ENCODE measurements at regions not wholly inside any gene's neighbourhood (a gene's known extent, or its start where the extent isn't known, plus 50 kb on each side); places are given as distances from the start of the nearest gene placed in this dataset.

DNA sequence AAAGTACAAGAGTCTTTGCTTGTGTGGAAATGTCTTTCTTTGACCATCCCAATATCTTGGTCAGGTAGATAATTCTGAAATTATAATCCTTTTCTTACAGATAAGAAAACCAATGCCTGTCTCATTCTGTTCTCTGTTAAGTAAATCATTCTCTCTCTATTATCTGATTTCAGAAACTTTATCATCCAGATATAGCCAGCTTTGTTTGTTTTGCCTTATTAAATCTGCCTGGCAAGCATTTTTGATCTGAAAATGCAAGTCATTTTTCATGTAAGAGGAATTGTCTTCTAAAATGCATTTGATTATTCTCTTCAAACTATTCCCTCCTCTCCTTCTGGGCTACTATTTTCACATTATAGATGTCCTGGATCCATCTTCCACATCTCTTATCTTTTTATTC is 625.5 kb downstream of the CCDC171 start:
- H3K9me3 Mint-ChIP-seq: no peaks in the 10 kb centered on the region
- H3K36me3 Mint-ChIP-seq (ENCODE audit: low read depth): no peaks in the 10 kb centered on the region
- TF ChIP-seq, protein P1, sequence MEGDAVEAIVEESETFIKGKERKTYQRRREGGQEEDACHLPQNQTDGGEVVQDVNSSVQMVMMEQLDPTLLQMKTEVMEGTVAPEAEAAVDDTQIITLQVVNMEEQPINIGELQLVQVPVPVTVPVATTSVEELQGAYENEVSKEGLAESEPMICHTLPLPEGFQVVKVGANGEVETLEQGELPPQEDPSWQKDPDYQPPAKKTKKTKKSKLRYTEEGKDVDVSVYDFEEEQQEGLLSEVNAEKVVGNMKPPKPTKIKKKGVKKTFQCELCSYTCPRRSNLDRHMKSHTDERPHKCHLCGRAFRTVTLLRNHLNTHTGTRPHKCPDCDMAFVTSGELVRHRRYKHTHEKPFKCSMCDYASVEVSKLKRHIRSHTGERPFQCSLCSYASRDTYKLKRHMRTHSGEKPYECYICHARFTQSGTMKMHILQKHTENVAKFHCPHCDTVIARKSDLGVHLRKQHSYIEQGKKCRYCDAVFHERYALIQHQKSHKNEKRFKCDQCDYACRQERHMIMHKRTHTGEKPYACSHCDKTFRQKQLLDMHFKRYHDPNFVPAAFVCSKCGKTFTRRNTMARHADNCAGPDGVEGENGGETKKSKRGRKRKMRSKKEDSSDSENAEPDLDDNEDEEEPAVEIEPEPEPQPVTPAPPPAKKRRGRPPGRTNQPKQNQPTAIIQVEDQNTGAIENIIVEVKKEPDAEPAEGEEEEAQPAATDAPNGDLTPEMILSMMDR (conservative IDR thresholded peaks at IDR 0.05): no peak
- H3K27me3 Mint-ChIP-seq (ENCODE audit: low read depth): no peaks in the 10 kb centered on the region
- peaks cover 10% of the 10 kb centered on the region for H3K4me1 Mint-ChIP-seq
- DNase-seq (ENCODE audit: low read depth, low spot score): no peak
- H3K27ac Mint-ChIP-seq (ENCODE audit: unreplicated experiment): no peak overlapping the region
- no peak overlapping the region for H3K4me3 Mint-ChIP-seq

DNA sequence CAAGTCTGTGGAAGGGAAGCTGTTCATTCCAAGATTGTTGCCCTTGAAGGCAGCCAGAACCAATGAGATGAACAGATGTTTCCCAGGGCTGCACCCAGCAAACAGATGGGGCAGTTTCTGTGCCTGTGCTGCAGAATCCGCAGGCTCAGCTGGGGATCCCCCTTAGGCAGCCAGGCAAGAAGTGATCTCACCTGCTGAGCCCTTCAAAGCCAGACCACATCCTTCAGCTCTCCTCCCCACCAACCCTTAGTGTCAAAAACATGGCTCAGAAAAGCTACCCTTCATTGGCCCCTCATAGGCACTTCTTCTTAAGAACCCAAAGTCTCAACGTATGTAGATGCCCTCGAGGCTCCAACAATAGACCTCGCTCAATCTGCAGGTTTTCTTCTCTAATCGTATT is 626.7 kb downstream of the CCDC171 start:
- no peaks in the 10 kb centered on the region for H3K27me3 Mint-ChIP-seq (ENCODE audit: low read depth)
- H3K4me3 Mint-ChIP-seq: no peak overlapping the region
- H3K36me3 Mint-ChIP-seq (ENCODE audit: low read depth): no peaks in the 10 kb centered on the region
- TF ChIP-seq, protein P1 (conservative IDR thresholded peaks at IDR 0.05): no peak
- H3K27ac Mint-ChIP-seq (ENCODE audit: unreplicated experiment): peak overlapping the region; percentile 66
- DNase-seq (ENCODE audit: low read depth, low spot score): no peak
- peaks cover 10% of the 10 kb centered on the region for H3K4me1 Mint-ChIP-seq
- no peaks in the 10 kb centered on the region for H3K9me3 Mint-ChIP-seq

GRCh38 chr9:16180091-16180490 is 627.2 kb downstream of the CCDC171 start:
- H3K27me3 Mint-ChIP-seq (ENCODE audit: low read depth): no peaks in the 10 kb centered on the region
- H3K4me1 Mint-ChIP-seq: peaks cover 10% of the 10 kb centered on the region
- H3K9me3 Mint-ChIP-seq: no peaks in the 10 kb centered on the region
- H3K27ac Mint-ChIP-seq (ENCODE audit: unreplicated experiment): peak overlapping the region; percentile 66
- DNase-seq (ENCODE audit: low read depth, low spot score): no peak
- no peaks in the 10 kb centered on the region for H3K36me3 Mint-ChIP-seq (ENCODE audit: low read depth)
- TF ChIP-seq, protein P1 (conservative IDR thresholded peaks at IDR 0.05): no peak
- no peak overlapping the region for H3K4me3 Mint-ChIP-seq

DNA sequence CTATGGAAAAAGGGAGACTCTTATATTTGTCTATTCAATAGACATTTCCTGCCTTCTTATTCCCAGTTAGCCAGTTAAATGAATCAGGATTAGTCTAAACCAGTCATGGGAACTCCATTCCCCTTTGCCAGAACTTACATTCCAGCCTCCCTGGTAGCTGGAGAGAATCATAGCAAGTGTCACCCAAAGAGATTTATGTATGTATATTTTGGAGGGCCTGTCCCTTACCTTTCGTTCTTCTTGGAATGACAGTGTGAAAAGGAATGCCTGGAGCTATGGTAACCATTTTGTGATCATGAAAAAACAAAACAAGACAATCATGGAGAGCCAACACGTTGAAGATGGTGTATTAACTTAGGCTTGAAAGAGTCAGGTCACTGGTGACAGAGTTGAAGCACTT is 627.7 kb downstream of the CCDC171 start:
- H3K27ac Mint-ChIP-seq (ENCODE audit: unreplicated experiment): no peak overlapping the region
- no peaks in the 10 kb centered on the region for H3K9me3 Mint-ChIP-seq
- no peak overlapping the region for H3K4me3 Mint-ChIP-seq
- no peak for DNase-seq (ENCODE audit: low read depth, low spot score)
- peaks cover 10% of the 10 kb centered on the region for H3K4me1 Mint-ChIP-seq
- no peaks in the 10 kb centered on the region for H3K36me3 Mint-ChIP-seq (ENCODE audit: low read depth)
- TF ChIP-seq, protein P1 (conservative IDR thresholded peaks at IDR 0.05): no peak
- no peaks in the 10 kb centered on the region for H3K27me3 Mint-ChIP-seq (ENCODE audit: low read depth)

GRCh38 chr9:16181539-16181938 is 628.7 kb downstream of the CCDC171 start:
- Mint-ChIP-seq H3K36me3 (ENCODE audit: low read depth) (no peaks in the 10 kb centered on the region), H3K9me3 (peaks cover 3% of the 10 kb centered on the region), H3K27ac (ENCODE audit: unreplicated experiment) (no peak overlapping the region), H3K27me3 (ENCODE audit: low read depth) (no peaks in the 10 kb centered on the region), H3K4me3 (no peak overlapping the region), H3K4me1 (peaks cover 5% of the 10 kb centered on the region)
- TF ChIP-seq, protein P1 (conservative IDR thresholded peaks at IDR 0.05): no peak
- no peak for DNase-seq (ENCODE audit: low read depth, low spot score)

- DNase-seq (ENCODE audit: low read depth, low spot score): no peak
- peak overlapping the region; percentile 36 for H3K27ac Mint-ChIP-seq (ENCODE audit: unreplicated experiment)
- H3K9me3 Mint-ChIP-seq: peaks cover 3% of the 10 kb centered on the region
- H3K36me3 Mint-ChIP-seq (ENCODE audit: low read depth): no peaks in the 10 kb centered on the region
- peaks cover 5% of the 10 kb centered on the region for H3K4me1 Mint-ChIP-seq
- H3K27me3 Mint-ChIP-seq (ENCODE audit: low read depth): no peaks in the 10 kb centered on the region
- H3K4me3 Mint-ChIP-seq: no peak overlapping the region
- TF ChIP-seq, protein P1 (conservative IDR thresholded peaks at IDR 0.05): no peak
Observed at GRCh38 chr9:16182784-16183183, 629.9 kb downstream of the CCDC171 start.

Measured in neural crest cell (in vitro differentiated cells).